ENCODE measurements at regions not wholly inside any gene's neighbourhood (a gene's known extent, or its start where the extent isn't known, plus 50 kb on each side); places are given as distances from the start of the nearest gene placed in this dataset.

GRCh38 chr16:79272141-79272577 is 328.4 kb downstream of the MAF start:
- TF ChIP-seq CTCF (IDR thresholded peaks at IDR 0.05) = no peak
- no peak for TF ChIP-seq POLR2AphosphoS5 (IDR thresholded peaks at IDR 0.05)
- no peak for TF ChIP-seq EP300 (IDR thresholded peaks at IDR 0.05)
